Testis (tissue), 2 donors: ENCODE measurements at regions not wholly inside any gene's neighbourhood (a gene's known extent, or its start where the extent isn't known, plus 50 kb on each side); places are given as distances from the start of the nearest gene placed in this dataset.

Experiments
- DNase-seq: peaks from one replicate; pipeline ENCODE4 v3.0.0-alpha.2; 2019
- H3K27ac ChIP-seq, 2 donors: fragments of 200-600 bp; sonication (generic); one replicate each; pipeline ENCODE4 v1.5.1; 2019
- H3K27me3 ChIP-seq: fragments of 200-600 bp; sonication (generic); one replicate; pipeline ENCODE4 v1.5.1; 2019
- H3K36me3 ChIP-seq: fragments of 200-600 bp; sonication (generic); one replicate; pipeline ENCODE4 v1.5.1; 2017; ENCODE audit warnings: low read depth; ENCODE audit errors: missing control alignments
- H3K4me1 ChIP-seq: fragments of 200-600 bp; sonication (generic); one replicate; pipeline ENCODE4 v1.5.1; 2019
- H3K4me3 ChIP-seq, 2 donors: fragments of 200-600 bp; sonication (generic); one replicate each; pipeline ENCODE4 v1.5.1; 2017 to 2019
- H3K9me3 ChIP-seq: fragments of 200-600 bp; sonication (generic); one replicate; pipeline ENCODE4 v1.5.1; 2017
- POLR2A ChIP-seq: fragments of 450-650 bp; IDR thresholded peaks from one replicate; pipeline ENCODE4 v1.6.1; 2017; ENCODE audit warnings: antibody characterized with exemption, mild to moderate bottlenecking, moderate library complexity
- WGBS, 2 donors: methylation state at CpG; one replicate each; pipeline ENCODE4 v1.1.5; 2018; 5-methylcytosine and 5-hydroxymethylcytosine counted together
- intact Hi-C: fragments of 100-400 bp; cut with DNase I; formaldehyde crosslinking; loops from one replicate; pipeline ENCODE4 v1.15.1; 2023; ENCODE audit warnings: low total_unique reads
- TF ChIP-seq, protein P1 (sequence below), 3 experiments: fragments of 450-650 bp in 2 of 3; fragments of 200-600 bp in 1 of 3; sonication (generic) in 1 of 3; IDR thresholded peaks; one replicate each; pipeline ENCODE4 v1.5.1; 2016 to 2019; ENCODE audit warnings: antibody characterized with exemption in 3 of 3, mild to moderate bottlenecking in 2 of 3, moderate library complexity in 1 of 3

DNA sequence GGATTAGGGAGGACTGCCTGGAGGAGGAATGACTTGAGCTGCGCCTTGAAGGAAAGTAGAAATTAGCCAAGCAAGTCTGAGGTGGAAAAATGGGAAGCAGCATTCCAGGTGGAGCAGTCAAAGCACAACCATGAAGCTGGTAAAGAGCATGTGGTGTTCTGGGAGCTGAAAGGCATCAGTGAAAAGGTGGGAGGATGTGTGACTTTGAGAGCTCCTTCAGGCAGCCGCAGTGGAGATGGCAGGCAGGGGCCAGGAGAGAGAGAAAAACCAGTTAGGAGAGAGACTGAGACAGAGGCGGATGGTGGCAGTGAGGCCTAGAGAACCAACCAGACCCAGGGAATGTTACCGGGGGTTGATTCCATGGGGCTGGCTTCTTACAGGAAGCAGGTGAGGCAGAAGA, 393.4 kb downstream of the MIAT start:
- H3K27me3 ChIP-seq: no peaks in the 10 kb centered on the region
- H3K4me3 ChIP-seq: no peak overlapping the region
- H3K9me3 ChIP-seq: no peaks in the 10 kb centered on the region
- no peaks in the 10 kb centered on the region for H3K4me1 ChIP-seq
- 67 to 86% methylated on average over 4 of the region's 4 CpGs for WGBS, 2 donors
- H3K27ac ChIP-seq: no peak overlapping the region
- TF ChIP-seq, protein P1, sequence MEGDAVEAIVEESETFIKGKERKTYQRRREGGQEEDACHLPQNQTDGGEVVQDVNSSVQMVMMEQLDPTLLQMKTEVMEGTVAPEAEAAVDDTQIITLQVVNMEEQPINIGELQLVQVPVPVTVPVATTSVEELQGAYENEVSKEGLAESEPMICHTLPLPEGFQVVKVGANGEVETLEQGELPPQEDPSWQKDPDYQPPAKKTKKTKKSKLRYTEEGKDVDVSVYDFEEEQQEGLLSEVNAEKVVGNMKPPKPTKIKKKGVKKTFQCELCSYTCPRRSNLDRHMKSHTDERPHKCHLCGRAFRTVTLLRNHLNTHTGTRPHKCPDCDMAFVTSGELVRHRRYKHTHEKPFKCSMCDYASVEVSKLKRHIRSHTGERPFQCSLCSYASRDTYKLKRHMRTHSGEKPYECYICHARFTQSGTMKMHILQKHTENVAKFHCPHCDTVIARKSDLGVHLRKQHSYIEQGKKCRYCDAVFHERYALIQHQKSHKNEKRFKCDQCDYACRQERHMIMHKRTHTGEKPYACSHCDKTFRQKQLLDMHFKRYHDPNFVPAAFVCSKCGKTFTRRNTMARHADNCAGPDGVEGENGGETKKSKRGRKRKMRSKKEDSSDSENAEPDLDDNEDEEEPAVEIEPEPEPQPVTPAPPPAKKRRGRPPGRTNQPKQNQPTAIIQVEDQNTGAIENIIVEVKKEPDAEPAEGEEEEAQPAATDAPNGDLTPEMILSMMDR (IDR thresholded peaks at IDR 0.05): no peak
- intact Hi-C loops: no loop called here
- no peaks in the 10 kb centered on the region for H3K36me3 ChIP-seq
- DNase-seq: no peak

DNA sequence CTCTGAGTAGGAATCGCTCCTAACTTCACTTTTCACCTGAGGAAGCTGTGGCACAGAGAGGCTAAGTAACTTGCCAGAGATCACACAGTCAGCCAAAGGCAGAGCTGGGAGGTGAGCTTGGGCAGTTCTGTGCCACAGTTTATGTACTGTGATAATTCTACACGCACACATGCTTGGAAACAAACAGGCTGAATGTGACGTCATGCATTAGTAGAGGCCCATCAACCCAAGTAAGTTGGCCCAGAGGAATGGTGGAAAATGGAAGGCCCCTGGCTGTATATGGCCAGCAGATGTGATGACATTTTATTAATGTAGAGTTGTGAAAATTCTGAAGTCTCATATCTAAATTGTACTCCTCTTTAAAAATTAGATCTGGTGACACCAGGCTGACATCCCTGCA, 394.0 kb downstream of the MIAT start:
- Histone ChIP-seq H3K4me1 (no peaks in the 10 kb centered on the region), H3K27ac (no peak overlapping the region), H3K27me3 (no peaks in the 10 kb centered on the region), H3K4me3 (no peak overlapping the region), H3K9me3 (no peaks in the 10 kb centered on the region), H3K36me3 (no peaks in the 10 kb centered on the region)
- TF ChIP-seq POLR2A: no peak
- TF ChIP-seq, protein P1 (IDR thresholded peaks at IDR 0.05): no peak
- intact Hi-C loops: no loop called here
- 45% methylated on average over 2 to 3 of the region's 3 CpGs for WGBS, 2 donors
- no peak for DNase-seq

DNA sequence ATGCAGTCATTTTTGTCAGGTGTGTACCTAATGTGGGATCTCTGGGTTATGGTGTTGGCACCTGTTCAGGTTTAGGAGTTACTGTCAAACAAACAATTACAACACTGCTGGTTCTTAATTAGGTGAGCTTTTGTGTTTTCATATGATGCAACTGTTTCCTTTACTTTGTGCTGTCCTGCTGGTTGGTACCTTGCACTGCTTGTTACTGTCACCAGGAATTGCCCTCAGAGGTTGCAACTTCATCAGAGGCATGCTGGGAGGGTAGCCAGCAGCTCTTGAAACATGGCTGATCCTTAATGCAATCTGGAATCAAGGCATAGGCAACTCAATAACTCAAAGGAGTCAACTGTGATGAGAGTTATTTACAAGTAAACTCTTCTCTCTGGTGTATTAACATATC, 400.3 kb downstream of the MIAT start:
- Histone ChIP-seq H3K36me3 (no peaks in the 10 kb centered on the region), H3K9me3 (no peaks in the 10 kb centered on the region), H3K27me3 (no peaks in the 10 kb centered on the region), H3K27ac (no peak overlapping the region), H3K4me3 (no peak overlapping the region), H3K4me1 (no peaks in the 10 kb centered on the region)
- DNase-seq: no peak
- TF ChIP-seq POLR2A: no peak
- TF ChIP-seq, protein P1 (IDR thresholded peaks at IDR 0.05): no peak
- intact Hi-C loops: no loop called here

DNA sequence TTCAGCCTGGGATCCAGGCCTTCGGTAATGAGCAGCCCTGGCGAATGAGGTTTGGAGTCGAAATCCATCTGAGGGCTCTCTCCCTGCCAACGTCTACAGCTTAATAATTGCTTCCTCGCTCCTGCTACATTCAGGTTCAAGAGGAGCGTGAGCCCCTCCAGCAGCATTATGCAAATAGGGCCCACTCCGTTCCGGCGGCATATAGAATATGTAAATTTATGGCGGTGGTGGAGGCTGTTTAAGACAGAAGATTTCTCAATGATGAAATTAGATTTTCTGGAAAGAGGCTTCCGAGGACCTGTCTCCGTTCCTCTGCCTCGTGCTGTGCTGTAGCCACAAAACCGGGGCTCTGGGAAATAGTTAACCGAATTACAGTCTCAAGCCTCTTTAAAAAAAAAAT, 402.8 kb downstream of the MIAT start:
- Histone ChIP-seq H3K27ac (no peak overlapping the region), H3K4me3 (no peak overlapping the region), H3K4me1 (no peaks in the 10 kb centered on the region), H3K36me3 (no peaks in the 10 kb centered on the region), H3K9me3 (no peaks in the 10 kb centered on the region), H3K27me3 (no peaks in the 10 kb centered on the region)
- DNase-seq: no peak
- WGBS, 2 donors: 85 to 88% methylated on average over 15 of the region's 15 CpGs
- intact Hi-C loops: no loop called here
- TF ChIP-seq, protein P1 (IDR thresholded peaks at IDR 0.05): no peak
- no peak for TF ChIP-seq POLR2A

DNA sequence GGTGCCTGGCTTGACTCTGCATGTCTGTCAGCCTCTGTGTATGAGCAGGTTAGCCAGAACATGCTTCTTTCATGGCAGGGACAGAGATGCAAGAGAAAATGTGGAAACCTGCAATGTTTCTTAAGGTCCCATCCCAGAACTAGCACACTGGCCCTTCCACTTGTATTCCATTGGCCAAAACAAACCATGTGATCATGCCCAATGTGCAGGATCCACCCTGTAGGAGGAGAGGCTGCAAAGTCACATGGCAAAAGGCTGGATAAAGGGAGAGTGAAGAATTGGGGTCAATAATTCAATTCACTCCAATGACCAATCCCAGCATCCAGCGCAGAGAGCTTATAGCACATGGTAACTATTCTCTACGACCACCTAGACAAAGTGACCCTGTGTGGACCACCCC, 405.5 kb downstream of the MIAT start:
- DNase-seq: no peak
- intact Hi-C loops: no loop called here
- Histone ChIP-seq H3K36me3 (no peaks in the 10 kb centered on the region), H3K4me1 (no peaks in the 10 kb centered on the region), H3K27ac (no peak overlapping the region), H3K9me3 (no peaks in the 10 kb centered on the region), H3K4me3 (no peak overlapping the region), H3K27me3 (no peaks in the 10 kb centered on the region)
- WGBS, 2 donors: 92 to 96% methylated on average over 2 of the region's 2 CpGs
- TF ChIP-seq, protein P1 (IDR thresholded peaks at IDR 0.05): no peak
- no peak for TF ChIP-seq POLR2A
